SH-SY5Y (cell line): ENCODE measurements at regions not wholly inside any gene's neighbourhood (a gene's known extent, or its start where the extent isn't known, plus 50 kb on each side); places are given as distances from the start of the nearest gene placed in this dataset.

Experiments
- GATA2 ChIP-seq: IDR thresholded peaks from 2 replicates; pipeline ENCODE4 v1.6.1; 2011; ENCODE audit warnings: mild to moderate bottlenecking, low read depth, low read length
- GATA3 ChIP-seq: IDR thresholded peaks from 2 replicates; pipeline ENCODE4 v1.6.1; 2011; ENCODE audit warnings: low read depth, mild to moderate bottlenecking, low read length, moderate library complexity

DNA sequence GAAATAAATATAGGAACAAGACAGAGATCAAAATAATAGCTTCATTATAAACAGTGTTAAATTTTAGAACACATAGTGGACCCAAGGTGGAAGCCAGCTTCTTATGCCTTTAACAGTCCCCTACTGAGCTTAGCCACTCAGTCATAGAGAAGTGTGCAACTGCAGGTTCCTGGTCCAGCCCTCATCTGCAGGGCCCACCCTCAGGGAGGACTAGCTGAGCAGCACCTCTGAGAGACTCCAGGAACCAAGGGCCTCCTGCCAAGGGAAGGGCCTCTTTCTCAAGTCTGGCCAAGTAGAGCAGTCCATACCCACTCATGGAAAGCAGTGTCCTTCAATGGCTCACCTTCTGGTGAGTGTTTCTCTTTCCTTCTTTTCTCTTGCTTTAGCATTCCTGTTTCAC lies 173.7 kb upstream of the PRPS1L1 start:
- TF ChIP-seq GATA3, result no peak
- TF ChIP-seq GATA2, result no peak

DNA sequence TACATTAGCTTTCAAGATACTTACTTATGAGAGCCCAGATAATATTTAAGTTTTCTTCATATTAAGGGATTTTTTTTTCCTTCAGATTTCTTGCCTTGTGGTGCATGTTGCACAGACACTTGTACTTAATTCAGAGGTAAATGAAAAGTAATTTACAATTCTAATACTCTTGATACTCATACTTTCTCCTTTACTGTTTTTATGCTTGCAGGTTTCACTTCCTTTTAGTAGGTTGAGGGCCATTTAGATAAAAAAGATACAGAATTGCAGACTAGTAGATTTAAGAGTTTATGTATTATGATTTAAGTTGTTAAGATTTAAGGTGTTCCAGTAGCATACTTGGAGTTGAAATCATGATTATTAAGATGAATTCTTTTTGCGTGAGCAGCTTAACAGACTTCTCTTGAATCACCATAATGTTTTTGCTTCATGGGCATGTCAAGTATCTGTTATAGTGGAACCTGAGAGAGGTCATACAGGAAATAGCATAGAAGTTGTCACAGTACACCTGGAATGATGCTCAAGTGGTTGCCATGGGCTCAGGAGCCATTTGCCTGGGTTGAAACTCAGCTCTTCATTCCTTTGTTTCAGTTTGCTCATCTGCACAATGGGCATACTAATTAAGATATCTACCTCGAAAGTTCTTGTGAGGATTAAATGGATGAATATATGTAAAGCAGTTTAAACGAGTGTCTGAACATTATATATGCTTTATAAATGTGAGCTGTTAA lies 174.8 kb upstream of the PRPS1L1 start:
- TF ChIP-seq GATA2 (no peak), GATA3 (no peak)

DNA sequence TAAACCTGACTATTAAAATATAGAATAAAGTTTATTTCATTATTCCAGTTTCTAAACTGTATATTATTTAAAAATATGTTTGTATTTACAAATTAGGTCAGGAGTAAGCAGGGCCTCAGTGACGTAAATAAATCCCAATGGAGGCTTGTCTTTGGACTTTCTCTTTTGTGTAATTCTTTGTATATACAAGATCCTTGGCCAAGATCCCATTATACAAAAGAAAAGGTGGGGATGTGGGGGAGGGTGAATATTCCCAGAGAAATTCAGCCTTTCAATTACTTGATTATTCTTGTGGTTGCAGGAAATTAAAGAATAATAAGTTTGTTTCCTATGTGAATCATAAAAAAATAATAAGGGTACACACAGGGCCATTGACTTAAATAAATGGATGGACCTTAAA lies 178.7 kb upstream of the PRPS1L1 start:
- no peak for TF ChIP-seq GATA3
- TF ChIP-seq GATA2, result no peak

DNA sequence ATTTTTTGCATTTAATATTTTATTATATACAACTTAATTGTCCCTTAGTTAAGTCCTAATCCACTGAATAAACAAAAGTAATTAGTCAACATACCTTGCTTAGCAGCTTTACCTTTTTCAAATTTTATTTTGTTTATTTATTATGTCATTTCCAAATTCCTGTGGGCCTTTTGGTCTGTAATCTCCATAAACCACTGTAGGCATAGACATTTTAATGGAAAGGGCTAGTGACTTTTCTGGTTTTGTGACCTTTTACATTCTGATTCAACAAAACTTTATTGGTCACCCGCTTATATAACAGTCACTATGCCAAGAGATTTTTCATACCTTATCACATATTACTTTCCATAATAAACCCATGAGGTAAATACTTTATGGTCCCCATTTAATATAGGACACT lies 181.3 kb upstream of the PRPS1L1 start:
- TF ChIP-seq GATA3 (no peak), GATA2 (no peak)

DNA sequence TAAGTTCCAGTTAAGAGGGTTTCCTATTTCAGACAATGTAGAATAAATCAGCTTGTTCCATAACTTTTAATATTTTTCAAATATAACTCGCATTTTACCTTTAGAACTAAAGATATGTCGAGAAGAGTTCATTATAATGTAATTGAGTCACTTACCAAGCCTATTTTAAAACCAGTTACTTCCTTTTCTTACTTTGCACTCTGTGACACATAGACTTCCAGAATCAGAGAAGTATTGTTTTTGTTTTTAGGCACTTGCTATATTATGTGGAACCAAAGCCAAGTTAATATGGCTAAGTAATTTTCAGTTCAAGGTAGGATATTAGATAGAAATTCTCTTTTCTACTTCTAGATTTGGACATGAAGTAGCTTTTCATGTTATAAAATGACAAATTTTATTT lies 182.7 kb upstream of the PRPS1L1 start:
- TF ChIP-seq GATA2, result no peak
- no peak for TF ChIP-seq GATA3

DNA sequence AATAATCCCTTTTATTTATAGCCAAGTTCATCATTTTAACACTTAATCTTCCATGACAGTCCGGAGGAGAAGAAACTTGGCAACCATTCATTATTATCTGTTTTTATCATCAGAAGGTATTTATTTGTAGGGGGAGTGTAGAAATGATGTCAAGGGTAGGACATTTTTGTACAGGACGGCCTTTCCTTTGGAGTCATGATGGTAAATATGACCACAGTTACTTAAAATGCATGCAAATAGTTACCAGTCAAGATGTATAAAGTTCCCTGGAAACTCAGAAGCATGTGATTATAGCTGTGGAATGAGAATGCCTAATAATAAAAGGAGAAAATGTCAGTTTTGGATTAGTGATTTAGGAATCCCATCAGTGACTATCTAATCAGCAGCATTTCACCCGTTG lies 183.1 kb upstream of the PRPS1L1 start:
- TF ChIP-seq GATA2 (no peak), GATA3 (no peak)

DNA sequence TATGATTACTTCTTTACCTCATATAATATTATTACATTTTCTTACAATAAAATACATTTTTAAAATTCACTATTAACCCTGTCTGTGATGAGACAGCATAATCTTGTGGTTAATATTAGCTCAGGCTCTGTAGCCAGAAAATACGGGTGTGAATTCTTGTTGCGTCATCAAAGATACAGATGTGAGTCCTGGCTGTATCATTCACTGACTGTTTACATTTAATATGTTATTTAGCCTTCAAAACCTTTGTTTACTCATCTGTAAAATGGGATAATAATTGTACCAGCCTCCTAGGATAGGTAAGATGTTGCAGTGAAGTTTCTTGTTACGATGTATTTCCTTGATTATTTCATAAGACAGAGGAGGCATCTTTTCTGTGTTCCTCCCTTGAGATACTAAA lies 184.7 kb upstream of the PRPS1L1 start:
- TF ChIP-seq GATA3 (no peak), GATA2 (no peak)

DNA sequence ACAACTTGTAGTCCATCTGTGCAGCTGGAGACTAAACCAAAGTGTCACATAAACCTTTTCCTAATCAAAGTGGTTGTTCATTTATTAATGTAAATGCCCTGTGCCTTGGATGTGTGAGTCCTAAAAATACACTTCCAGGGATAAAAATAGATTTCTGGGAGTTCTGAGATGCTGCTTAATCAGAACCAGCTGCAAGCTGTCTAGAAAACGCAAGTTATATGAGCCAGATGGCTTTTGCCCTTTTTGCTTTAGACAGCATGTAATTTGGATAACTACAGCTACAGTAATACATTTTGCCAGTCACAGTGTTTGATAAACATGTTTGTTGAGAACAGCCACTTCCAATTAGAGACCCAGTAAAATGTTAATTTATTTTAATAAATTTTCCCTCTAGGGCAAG lies 185.1 kb upstream of the PRPS1L1 start:
- no peak for TF ChIP-seq GATA2
- TF ChIP-seq GATA3, result no peak

DNA sequence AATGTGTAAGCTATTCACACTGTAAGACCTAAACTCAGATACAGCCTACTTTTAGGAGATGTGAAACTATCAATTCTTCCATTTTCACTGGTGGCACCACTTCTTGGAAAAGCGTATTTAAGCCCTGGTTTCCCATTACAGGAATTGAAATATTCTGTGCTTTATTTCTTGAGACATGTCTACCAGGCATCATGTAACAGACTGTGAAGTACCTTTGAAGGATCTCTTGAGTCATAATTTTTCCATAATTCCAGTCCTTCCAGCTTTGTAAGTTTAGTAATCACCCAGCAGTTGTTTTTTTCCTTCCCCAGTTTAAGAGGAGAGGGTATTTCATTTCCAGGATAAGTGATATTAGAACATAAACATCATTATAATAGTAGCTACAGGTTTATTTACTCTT lies 186.0 kb upstream of the PRPS1L1 start:
- TF ChIP-seq GATA2 (no peak), GATA3 (no peak)

DNA sequence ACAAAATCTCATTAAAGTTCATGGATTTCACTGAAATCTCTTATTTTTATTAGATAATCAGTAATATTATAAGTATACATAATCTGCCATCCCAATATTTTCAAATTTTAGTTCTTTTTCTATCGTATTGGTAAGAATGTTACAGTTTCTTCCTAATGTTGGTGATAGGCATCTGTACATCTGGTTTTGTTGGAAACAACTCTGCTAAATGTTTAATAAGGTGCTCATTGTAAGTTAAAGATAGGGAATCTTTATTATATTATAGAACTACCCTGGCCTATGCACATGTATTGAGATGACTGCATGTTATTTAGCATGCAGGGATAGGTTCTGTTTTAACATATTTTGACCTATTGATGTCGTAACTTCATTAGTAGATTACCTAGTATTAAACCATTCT lies 188.6 kb upstream of the PRPS1L1 start:
- TF ChIP-seq GATA3 (no peak; the same call in 1 of the 2 replicates), GATA2 (no peak)

DNA sequence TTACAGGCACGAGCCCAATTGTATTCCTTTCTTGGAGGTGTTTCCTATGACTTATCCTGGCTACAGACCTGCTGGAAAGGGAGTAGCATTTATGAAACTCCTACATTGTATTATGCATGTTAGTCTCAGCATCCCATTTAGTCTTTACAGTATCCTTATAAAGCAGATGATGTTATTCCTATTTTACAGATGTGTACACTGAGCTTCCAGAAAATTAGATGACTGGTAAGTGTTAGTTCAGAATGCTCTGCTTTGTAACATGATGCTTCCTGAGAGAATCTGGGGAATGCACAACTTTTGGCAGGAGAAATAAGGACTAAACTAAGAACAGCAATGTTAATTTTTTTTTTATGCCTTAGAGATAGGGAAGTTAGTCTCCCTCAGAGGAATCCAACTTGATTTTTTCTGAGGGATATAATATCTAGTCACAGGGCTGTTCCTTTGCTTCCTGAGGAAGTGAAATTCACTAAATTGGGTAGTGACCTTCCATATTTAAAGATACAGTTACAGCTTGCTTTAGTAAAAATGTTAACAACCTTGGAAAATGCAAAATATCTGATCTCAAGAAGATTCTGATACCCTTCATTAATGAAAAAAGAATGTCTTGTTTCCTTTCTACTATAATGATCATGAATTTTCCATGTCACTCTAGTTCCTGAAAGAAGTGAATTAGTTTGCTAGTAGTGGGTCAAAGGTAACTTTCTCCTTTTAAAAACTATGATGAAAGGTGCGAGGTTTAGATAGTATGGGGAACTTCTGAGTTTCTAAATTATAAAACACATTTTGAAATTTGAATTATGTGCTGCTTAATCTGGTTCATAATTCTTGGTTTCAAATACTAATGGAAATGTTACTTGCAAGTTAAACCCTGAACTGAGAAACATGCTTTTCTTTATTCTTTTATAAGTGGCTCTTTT lies 194.0 kb upstream of the PRPS1L1 start:
- TF ChIP-seq GATA3 (no peak), GATA2 (no peak)

DNA sequence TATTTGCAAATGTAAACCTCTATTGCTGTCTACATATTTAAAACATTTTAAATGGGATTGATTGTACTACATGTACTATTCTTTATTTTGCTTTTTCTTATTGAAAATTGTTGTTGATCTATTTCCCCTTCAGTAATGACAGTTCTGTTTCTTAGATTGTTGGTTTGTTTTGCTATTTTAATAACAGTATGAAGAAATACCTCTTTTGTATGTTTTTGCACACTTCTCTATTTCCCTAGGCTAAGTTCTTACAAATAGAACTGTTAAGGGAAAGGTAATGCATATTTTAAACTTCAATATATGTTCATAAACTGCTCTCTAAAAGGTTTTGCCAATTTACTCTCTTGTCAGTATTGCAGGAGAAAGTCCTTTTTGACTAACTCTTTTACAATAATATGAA lies 195.0 kb upstream of the PRPS1L1 start:
- TF ChIP-seq GATA2 (no peak), GATA3 (no peak)

DNA sequence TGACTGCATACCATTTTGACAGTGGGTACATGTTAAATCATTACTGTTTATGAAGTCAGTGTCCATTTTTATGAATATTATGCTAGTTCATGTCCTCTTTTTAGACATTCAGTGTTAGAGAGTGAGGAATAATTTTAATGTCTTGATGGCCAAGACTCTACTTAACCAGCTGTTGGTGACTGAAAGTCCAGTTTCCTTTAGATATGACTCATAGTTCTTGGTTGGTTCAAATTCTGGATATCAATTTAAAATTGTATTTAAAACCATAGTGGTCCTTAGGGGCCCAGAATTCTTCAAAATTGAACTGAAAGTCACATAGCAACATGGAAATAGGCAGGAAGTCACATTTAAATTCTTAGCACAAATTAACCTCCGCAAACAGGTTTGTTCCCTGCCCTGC lies 196.5 kb upstream of the PRPS1L1 start:
- TF ChIP-seq GATA2 (no peak), GATA3 (no peak)

DNA sequence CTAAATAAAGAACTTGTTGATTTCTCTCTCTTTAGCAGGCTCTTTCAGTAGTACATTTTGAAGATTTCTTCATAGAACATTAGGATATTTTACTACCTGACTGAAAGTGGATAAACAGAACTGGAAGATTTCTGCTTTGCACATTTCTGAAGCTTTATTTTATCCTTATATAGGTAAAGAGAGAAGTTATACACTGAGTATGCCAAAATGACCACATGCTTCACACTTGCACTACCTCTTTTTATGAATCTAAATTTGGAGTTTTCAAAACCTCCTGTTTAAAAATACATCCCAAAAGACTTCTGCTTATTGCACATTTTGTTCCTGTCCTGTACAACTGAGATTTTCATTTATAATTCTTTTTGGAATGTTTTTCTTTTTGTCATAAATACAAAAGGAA lies 197.4 kb upstream of the PRPS1L1 start:
- TF ChIP-seq GATA3 (no peak), GATA2 (no peak)

DNA sequence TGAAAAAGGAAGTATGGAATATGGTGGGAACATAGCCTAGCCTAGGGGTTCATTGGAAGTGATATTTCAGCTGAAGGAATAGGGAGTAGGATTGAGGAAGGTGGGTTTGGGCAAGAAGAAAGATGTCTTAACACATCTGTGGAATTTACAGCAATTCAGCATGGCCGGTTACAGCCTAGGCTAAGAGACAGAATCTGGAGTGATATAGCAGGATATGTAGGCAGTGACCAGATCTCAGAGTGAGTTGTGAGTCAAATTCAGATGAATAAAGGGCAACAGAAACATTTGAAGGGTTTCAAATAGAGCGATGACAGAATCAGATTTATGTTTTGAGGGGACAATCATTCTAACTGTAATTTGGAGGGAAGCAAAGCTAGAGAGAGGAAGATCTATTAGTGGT lies 199.0 kb upstream of the PRPS1L1 start:
- TF ChIP-seq GATA3, result no peak
- TF ChIP-seq GATA2, result no peak
